ENCODE measurements at regions not wholly inside any gene's neighbourhood (a gene's known extent, or its start where the extent isn't known, plus 50 kb on each side); places are given as distances from the start of the nearest gene placed in this dataset.
A peak's percentile ranks its signal among the peaks of the same experiment; 100 is the strongest.

DNA sequence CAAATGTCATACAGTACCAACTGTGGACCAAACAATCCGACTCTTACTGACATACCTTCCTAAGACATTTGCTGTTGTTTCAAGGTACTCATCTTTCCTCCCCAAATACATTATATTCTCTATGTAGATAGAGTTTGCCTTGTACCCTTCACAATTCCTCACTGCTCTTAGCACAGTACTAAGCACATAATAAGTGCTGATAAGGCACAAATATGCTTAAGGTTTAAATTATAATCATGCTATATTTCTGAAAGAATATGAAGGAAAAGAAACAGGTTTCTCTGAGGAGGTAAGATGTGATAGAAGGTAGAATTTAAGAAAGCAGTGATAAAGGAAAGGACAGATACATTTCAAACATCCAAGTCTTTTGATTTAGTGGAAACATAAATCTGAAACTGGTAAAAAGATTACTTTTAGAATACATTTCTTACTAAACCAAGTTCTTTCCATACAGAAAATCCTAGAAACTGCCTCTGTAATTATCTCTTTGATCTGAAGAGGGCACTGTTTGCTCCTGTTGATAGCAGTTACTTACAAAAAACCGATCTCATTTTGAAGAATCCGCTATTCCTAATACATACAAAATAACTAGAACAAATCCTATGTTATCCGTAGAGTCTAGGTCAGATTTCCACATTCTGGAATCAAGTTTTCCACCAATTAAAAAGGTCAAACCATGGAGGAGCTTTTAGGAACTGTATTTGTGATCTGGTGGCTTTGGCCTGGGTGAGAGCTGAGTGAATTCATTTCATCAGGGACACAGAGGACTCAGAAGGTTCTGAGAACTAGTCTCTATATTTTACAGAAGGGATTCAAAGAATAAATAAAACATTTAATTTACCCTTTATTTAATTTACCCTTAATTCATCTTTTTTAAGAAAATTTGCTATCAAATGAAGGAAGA lies 311.9 kb downstream of the DAD1 start:
- H2AFZ ChIP-seq (ENCODE audit: insufficient read depth, low read depth, low read length, poor library complexity, severe bottlenecking): no peak overlapping the region
- intact Hi-C loops (cut with micrococcal nuclease): loop anchor here (1.0 kb wide), 1 partner anchor 98 kb away; no protein-coding TSS in a partner anchor
- ChIA-PET CTCF (interaction anchor here (0.9 to 2.4 kb wide), 10 partner anchors 9 to 107 kb away, joined by 3 to 13 read pairs (median 4); no protein-coding TSS in a partner anchor), POLR2A (no interaction called here)
- H3K9ac ChIP-seq (ENCODE audit: low read length): no peak overlapping the region
- Mint-ChIP-seq H3K4me1 (peaks cover 16% of the 10 kb centered on the region), H3K4me3 (no peak overlapping the region), H3K27me3 (peaks cover 27% of the 10 kb centered on the region), H3K9me3 (ENCODE audit: insufficient read depth) (no peaks in the 10 kb centered on the region), H3K27ac (no peak overlapping the region)
- no peak for TF ChIP-seq EZH2 (IDR thresholded peaks at IDR 0.05; ENCODE audit: borderline replicate concordance, insufficient read depth, low read depth, low read length, poor library complexity, severe bottlenecking)
- TF ChIP-seq, protein P1, sequence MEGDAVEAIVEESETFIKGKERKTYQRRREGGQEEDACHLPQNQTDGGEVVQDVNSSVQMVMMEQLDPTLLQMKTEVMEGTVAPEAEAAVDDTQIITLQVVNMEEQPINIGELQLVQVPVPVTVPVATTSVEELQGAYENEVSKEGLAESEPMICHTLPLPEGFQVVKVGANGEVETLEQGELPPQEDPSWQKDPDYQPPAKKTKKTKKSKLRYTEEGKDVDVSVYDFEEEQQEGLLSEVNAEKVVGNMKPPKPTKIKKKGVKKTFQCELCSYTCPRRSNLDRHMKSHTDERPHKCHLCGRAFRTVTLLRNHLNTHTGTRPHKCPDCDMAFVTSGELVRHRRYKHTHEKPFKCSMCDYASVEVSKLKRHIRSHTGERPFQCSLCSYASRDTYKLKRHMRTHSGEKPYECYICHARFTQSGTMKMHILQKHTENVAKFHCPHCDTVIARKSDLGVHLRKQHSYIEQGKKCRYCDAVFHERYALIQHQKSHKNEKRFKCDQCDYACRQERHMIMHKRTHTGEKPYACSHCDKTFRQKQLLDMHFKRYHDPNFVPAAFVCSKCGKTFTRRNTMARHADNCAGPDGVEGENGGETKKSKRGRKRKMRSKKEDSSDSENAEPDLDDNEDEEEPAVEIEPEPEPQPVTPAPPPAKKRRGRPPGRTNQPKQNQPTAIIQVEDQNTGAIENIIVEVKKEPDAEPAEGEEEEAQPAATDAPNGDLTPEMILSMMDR (IDR thresholded peaks at IDR 0.05): peak; percentile 91
- no peaks in the 10 kb centered on the region for H3K36me3 ChIP-seq (replicated peaks in 1 of 2; ENCODE audit: control extremely low read depth in 1 of 2, control insufficient read depth in 1 of 2, extremely low read depth in 1 of 2, insufficient read depth in 2 of 2, low read length in 1 of 2)
- H4K20me1 ChIP-seq (ENCODE audit: control insufficient read depth, insufficient read depth, low read length, poor library complexity, severe bottlenecking): no peaks in the 10 kb centered on the region
- peak; percentile 46 for DNase-seq
- ATAC-seq (ENCODE audit: low read depth): no peak
- H3K4me1 ChIP-seq (ENCODE audit: control insufficient read depth in 2 of 2, insufficient read depth in 2 of 2, low read length in 2 of 2): peaks cover 12 to 14% of the 10 kb centered on the region in 2 donors
- H3K9me3 ChIP-seq (ENCODE audit: control extremely low read depth in 1 of 3, control insufficient read depth in 2 of 3, insufficient read depth in 1 of 3, low read length in 2 of 3): no peaks in the 10 kb centered on the region
- no peak overlapping the region for H3K4me3 ChIP-seq (ENCODE audit: control extremely low read depth in 1 of 5, extremely low read depth in 1 of 5, insufficient read depth in 1 of 5, low read depth in 2 of 5, low read length in 4 of 5)
- WGBS (ENCODE audit: insufficient coverage): no CpG with 5 or more reads among the region's 4 CpGs
- H3K4me2 ChIP-seq (replicated peaks; ENCODE audit: low read depth, low read length, poor library complexity, severe bottlenecking): no peak overlapping the region
- no peak overlapping the region for H3K27ac ChIP-seq (ENCODE audit: low read length in 2 of 2)
- no peaks in the 10 kb centered on the region for H3K79me2 ChIP-seq (ENCODE audit: control insufficient read depth, insufficient read depth, low read length)
- peaks cover 0 to 7% (median 2%) of the 10 kb centered on the region in 4 experiments for H3K27me3 ChIP-seq (replicated peaks in 1 of 4; ENCODE audit: control extremely low read depth in 1 of 4, control insufficient read depth in 3 of 4, insufficient read depth in 4 of 4, low read length in 3 of 4)
